Stimulated activated CD8-positive, alpha-beta memory T cell treated with anti-CD3 and anti-CD28 coated beads, Interleukin-2, amount 100 ng/mL, for 1 hour (primary cell): ENCODE measurements at regions not wholly inside any gene's neighbourhood (a gene's known extent, or its start where the extent isn't known, plus 50 kb on each side); places are given as distances from the start of the nearest gene placed in this dataset.

Source experiments
- DNase-seq, 2 donors: peaks; one replicate each; pipeline ENCODE4 v3.0.0-alpha.2; 2020; ENCODE audit warnings: low read depth in 2 of 2

DNA sequence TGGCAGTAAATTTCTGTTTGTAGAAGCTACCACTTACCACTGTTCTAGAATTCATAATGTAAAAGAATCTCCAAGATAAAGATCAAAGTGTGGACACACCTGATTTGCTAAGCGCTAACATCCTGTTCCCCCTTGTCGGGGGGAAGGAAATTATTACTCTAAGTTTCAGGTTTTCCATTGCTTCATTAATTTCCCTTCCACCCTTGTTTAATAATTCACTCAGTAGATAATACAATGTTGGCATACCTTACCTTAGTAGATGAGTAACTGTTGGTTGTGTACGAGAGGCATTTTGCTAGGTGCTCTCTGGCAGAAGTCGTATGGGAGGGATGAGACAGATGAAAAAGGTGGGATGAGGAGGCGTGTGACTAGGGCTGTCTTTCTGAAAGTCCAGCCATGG lies 641.2 kb upstream of the ARRDC4 start:
- no peak for DNase-seq

GRCh38 chr15:97346221-97346620 lies 614.3 kb upstream of the ARRDC4 start:
- no peak for DNase-seq

GRCh38 chr15:97350813-97351212 lies 609.7 kb upstream of the ARRDC4 start:
- no peak for DNase-seq

- no peak for DNase-seq
These were observed 577.0 kb upstream of the ARRDC4 start for GRCh38 chr15:97383516-97383915.

- DNase-seq: no peak
These were observed 573.6 kb upstream of the ARRDC4 start for GRCh38 chr15:97386940-97387339.

DNA sequence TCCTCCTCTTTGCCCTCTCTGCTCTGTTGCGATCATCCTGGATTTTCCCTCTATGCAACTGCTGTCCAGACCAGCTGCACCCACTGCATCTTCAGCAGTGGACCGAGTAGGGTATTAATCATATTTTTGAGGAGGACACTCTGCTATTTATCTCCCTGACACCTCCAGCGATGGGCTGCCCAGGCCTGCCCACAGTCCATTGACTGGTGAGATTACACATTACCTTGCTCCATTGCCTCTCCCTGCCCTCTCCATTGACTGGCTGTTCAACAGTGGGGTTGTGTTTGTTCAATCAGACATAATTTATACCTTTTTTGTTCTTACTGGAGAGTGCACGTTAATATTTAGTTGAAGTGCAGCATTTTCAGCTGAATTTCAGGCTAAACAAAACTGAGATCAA lies 559.3 kb upstream of the ARRDC4 start:
- DNase-seq: no peak

- no peak for DNase-seq
These were observed 558.5 kb upstream of the ARRDC4 start for GRCh38 chr15:97401970-97402369.

- DNase-seq: no peak
These were observed 553.7 kb upstream of the ARRDC4 start for GRCh38 chr15:97406841-97407240.

- no peak for DNase-seq
These were observed 549.5 kb upstream of the ARRDC4 start for GRCh38 chr15:97410897-97411575.

DNA sequence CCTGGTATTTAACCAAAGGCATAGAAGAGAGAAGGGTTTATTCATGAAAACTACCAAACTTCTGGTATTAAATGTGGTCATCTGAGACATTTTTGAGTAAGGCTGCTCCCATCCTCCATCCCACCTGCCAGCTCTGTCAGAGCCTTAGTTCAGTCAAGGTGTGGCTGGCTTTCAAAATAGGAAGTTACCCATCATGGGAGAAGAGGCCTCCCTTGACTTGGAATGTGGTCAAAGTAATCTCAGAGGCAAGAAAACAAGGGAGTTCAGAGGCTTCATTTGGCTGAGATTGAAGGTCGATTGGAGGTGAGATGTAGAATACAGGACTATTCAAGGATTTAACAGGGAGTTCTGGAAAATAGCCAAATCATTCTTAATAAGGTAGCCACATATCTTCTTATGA lies 540.4 kb upstream of the ARRDC4 start:
- no peak for DNase-seq

DNA sequence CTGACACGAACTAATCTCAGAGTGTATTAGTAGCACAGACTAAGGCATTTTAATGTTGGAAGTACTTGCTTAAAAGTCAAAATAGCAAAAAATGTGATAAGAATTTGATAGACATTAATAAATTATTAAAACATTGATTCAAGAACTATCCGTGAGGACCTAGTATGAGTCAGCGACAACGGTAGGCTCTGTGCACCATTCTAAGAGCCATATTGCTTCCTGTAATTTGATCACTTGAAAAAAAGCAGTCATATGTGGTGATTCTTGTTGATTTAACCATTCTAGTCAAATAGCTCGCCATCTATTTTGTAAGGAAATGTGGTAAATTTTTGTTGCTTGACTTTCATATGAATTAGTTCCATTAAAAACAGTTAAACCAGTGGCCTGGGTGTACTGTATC lies 534.9 kb upstream of the ARRDC4 start:
- DNase-seq: no peak

- no peak for DNase-seq
These were observed 517.4 kb upstream of the ARRDC4 start for GRCh38 chr15:97443101-97443500.

DNA sequence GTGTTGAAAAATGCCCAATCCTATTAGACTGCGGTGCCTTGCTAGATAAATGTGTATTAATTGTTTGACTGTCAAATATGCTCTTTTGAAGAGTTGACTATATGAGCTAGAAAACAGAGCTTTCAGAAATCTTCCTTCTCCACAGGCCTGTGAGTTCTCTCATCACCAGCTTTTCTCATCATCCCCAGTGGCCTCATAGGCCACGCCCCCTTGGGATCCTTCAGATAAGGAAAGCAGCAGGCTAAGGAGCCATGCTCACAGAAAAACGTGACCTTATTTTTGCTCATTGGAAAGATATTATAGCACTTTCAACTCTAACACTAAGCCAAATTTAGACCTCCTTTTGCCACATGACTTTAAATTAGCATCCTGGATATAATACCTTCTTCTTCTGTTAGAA lies 514.4 kb upstream of the ARRDC4 start:
- DNase-seq: no peak

- no peak for DNase-seq
These were observed 503.8 kb upstream of the ARRDC4 start for GRCh38 chr15:97456521-97457202.

- DNase-seq: no peak
These were observed 503.2 kb upstream of the ARRDC4 start for GRCh38 chr15:97457203-97457847.

- no peak for DNase-seq
These were observed 500.7 kb upstream of the ARRDC4 start for GRCh38 chr15:97459771-97460170.

GRCh38 chr15:97461226-97461625 lies 499.3 kb upstream of the ARRDC4 start:
- no peak for DNase-seq

DNA sequence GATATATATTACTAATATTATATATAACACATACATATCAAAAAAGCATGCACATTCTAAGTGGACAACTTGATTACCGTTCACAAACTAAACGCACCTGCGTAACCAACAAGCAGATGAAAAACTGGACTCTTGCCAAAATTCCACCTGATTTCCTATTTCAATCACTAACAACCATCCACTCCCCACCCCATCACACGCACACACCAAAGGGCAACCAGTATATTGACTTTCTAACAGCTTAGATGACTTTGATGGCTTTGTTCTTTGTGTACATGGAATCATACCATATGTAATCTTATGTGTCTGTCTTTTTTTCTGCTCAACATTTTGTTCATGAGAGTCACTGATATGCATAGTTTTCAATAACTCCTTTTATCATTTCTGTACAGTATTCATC lies 496.8 kb upstream of the ARRDC4 start:
- DNase-seq: no peak

- no peak for DNase-seq
These were observed 490.1 kb upstream of the ARRDC4 start for GRCh38 chr15:97470417-97470816.

GRCh38 chr15:97473627-97474026 lies 486.9 kb upstream of the ARRDC4 start:
- no peak for DNase-seq

DNA sequence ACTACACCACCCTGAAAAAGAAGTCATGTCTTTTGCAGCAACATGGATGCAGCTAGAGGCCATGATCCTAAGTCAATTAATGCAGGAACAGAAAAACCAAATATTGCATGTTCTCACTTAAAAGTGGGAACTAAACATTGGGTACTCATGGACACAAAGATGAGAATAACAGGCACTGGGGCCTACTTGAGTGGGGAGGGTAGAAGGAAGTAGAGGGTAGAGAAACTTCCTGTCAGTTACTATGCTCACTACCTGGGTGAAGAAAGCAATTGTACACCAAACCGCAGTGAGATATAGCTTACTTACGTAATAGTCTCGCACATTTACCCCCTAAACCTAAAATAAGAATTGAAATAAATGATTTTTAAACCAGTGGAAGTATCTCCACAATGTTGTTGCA lies 480.5 kb upstream of the ARRDC4 start:
- no peak for DNase-seq

DNA sequence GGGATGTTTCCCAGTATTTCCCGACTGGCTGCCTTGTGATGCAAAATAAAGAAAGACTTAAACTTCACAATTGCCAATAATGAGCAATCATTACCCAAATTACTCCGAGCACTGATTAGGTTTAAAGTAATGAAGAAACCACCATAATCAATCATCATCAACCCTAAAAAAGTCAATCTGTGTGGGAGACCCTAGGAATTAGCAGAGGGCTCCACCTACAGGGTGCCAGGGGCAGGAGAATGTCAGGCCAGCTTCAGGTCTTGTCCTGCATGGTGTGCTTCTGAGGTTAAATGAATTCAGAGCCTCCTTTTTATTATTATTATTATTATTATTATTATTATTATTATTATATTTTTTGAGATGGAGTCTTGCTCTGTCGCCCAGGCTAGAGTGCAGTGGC lies 478.0 kb upstream of the ARRDC4 start:
- DNase-seq: no peak

- DNase-seq: no peak
These were observed 477.3 kb upstream of the ARRDC4 start for GRCh38 chr15:97483232-97483631.
